ENCODE measurements at regions not wholly inside any gene's neighbourhood (a gene's known extent, or its start where the extent isn't known, plus 50 kb on each side); places are given as distances from the start of the nearest gene placed in this dataset.

DNA sequence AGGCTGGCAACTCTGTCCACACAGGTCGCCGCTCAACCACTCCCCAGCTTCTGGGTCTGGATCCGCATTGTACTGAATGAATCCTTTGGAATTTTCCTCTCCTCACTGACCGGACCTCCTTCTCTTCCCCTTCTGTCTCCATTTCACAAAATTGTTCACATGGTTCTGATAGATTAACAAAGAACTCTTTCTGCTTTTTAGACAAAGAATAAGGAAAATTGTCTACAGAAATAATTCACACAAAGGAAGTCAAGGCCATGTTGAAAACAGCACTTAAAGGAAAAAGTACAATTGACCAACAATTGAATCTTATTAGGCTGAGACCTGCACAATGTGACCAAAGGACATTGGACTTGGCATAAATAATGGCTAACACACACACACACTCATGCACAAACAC, 73.6 kb upstream of the GLI2 start:
- TF ChIP-seq, protein P1, sequence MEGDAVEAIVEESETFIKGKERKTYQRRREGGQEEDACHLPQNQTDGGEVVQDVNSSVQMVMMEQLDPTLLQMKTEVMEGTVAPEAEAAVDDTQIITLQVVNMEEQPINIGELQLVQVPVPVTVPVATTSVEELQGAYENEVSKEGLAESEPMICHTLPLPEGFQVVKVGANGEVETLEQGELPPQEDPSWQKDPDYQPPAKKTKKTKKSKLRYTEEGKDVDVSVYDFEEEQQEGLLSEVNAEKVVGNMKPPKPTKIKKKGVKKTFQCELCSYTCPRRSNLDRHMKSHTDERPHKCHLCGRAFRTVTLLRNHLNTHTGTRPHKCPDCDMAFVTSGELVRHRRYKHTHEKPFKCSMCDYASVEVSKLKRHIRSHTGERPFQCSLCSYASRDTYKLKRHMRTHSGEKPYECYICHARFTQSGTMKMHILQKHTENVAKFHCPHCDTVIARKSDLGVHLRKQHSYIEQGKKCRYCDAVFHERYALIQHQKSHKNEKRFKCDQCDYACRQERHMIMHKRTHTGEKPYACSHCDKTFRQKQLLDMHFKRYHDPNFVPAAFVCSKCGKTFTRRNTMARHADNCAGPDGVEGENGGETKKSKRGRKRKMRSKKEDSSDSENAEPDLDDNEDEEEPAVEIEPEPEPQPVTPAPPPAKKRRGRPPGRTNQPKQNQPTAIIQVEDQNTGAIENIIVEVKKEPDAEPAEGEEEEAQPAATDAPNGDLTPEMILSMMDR (IDR thresholded peaks at IDR 0.05), result no peak
- no peak for TF ChIP-seq EZH2 (IDR thresholded peaks at IDR 0.05)
